Thyroid gland (tissue), 4 donors: ENCODE measurements at regions not wholly inside any gene's neighbourhood (a gene's known extent, or its start where the extent isn't known, plus 50 kb on each side); places are given as distances from the start of the nearest gene placed in this dataset.

Experiments
- DNase-seq, 2 donors: peaks; one replicate each; pipeline ENCODE4 v3.0.0-alpha.2; 2019
- H3K27ac ChIP-seq, 3 donors: fragments of 200-600 bp; sonication (generic); 1 replicate in 2 of 3; 2 replicates in 1 of 3; pipeline ENCODE4 v1.5.1; 2016 to 2019; ENCODE audit warnings: mild to moderate bottlenecking in 1 of 3, moderate library complexity in 1 of 3
- H3K27me3 ChIP-seq: fragments of 200-600 bp; sonication (generic); one replicate; pipeline ENCODE4 v1.5.1; 2019
- H3K36me3 ChIP-seq, 2 donors: fragments of 200-600 bp; sonication (generic); one replicate each; pipeline ENCODE4 v1.5.1; 2016 to 2019
- H3K4me1 ChIP-seq, 2 donors: fragments of 200-600 bp; sonication (generic); one replicate each; pipeline ENCODE4 v1.5.1; 2017 to 2019
- H3K4me3 ChIP-seq, 3 donors: fragments of 200-600 bp; sonication (generic); replicated peaks in 1 of 3; 1 replicate in 2 of 3; 2 replicates in 1 of 3; pipeline ENCODE4 v1.5.1; 2016; ENCODE audit warnings: mild to moderate bottlenecking in 1 of 3
- H3K9me3 ChIP-seq: fragments of 200-600 bp; sonication (generic); one replicate; pipeline ENCODE4 v1.5.1; 2017
- CTCF ChIP-seq, 6 experiments: fragments of 200-600 bp in 3 of 6; fragments of 450-650 bp in 3 of 6; sonication (generic) in 3 of 6; IDR thresholded peaks; one replicate each; pipeline ENCODE4 v1.5.1; 2016 to 2019; ENCODE audit warnings: antibody characterized with exemption in 6 of 6, mild to moderate bottlenecking in 2 of 6, inconsistent platforms in 1 of 6, moderate library complexity in 1 of 6
- POLR2A ChIP-seq, 2 donors: fragments of 450-650 bp; IDR thresholded peaks; one replicate each; pipeline ENCODE4 v1.6.1; 2017; ENCODE audit warnings: antibody characterized with exemption in 2 of 2, mild to moderate bottlenecking in 2 of 2, moderate library complexity in 1 of 2
- WGBS, 2 donors: methylation state at CpG; one replicate each; pipeline ENCODE4 v1.1.5; 2017; 5-methylcytosine and 5-hydroxymethylcytosine counted together
- intact Hi-C: fragments of 100-400 bp; cut with DNase I; formaldehyde crosslinking; loops from one replicate; pipeline ENCODE4 v1.15.1; 2023

DNA sequence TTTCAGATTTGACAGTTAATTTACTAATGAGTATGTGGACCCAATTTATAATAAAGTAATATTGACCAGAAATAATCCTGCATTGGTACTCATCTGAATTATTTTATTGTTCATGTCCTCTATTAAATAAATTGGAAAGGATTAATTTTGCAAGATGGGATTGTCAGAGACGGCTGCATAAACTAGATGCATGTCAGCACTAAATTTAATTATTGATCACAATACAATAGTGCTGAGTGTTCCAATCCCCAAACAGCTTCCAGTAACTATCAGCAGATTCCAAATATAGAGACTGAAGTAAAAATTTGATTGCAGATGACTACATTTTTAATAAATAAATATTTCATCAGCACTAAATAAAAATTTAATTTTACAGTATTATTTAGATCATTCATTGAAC lies 387.2 kb downstream of the GRB14 start:
- TF ChIP-seq POLR2A (IDR thresholded peaks at IDR 0.05) (no peak), CTCF (IDR thresholded peaks at IDR 0.05) (no peak)
- WGBS, 2 donors = 91% methylated on average over 1 of the region's 1 CpG
- Histone ChIP-seq H3K27me3 (no peaks in the 10 kb centered on the region), H3K27ac (no peak overlapping the region), H3K4me1 (no peaks in the 10 kb centered on the region), H3K9me3 (no peaks in the 10 kb centered on the region), H3K36me3 (no peaks in the 10 kb centered on the region), H3K4me3 (no peak overlapping the region)
- no peak for DNase-seq
- intact Hi-C loops = no loop called here

GRCh38 chr2:164224007-164224406 lies 397.3 kb downstream of the GRB14 start:
- Histone ChIP-seq H3K27ac (no peak overlapping the region), H3K27me3 (no peaks in the 10 kb centered on the region), H3K4me1 (no peaks in the 10 kb centered on the region), H3K36me3 (no peaks in the 10 kb centered on the region), H3K4me3 (no peak overlapping the region), H3K9me3 (no peaks in the 10 kb centered on the region)
- TF ChIP-seq CTCF (IDR thresholded peaks at IDR 0.05) = no peak
- no peak for TF ChIP-seq POLR2A (IDR thresholded peaks at IDR 0.05)
- intact Hi-C loops = no loop called here
- no peak for DNase-seq

- 89 to 94% methylated on average over 2 of the region's 2 CpGs for WGBS, 2 donors
- H3K27ac ChIP-seq = no peak overlapping the region
- H3K4me1 ChIP-seq = no peaks in the 10 kb centered on the region
- intact Hi-C loops = no loop called here
- TF ChIP-seq POLR2A (IDR thresholded peaks at IDR 0.05) (no peak), CTCF (IDR thresholded peaks at IDR 0.05) (no peak)
- H3K36me3 ChIP-seq = no peaks in the 10 kb centered on the region
- DNase-seq = no peak
- H3K4me3 ChIP-seq = no peak overlapping the region
- no peaks in the 10 kb centered on the region for H3K27me3 ChIP-seq
- no peaks in the 10 kb centered on the region for H3K9me3 ChIP-seq
Observed at GRCh38 chr2:164221473-164221872, 399.8 kb downstream of the GRB14 start.

GRCh38 chr2:164220265-164220664 lies 401.0 kb downstream of the GRB14 start:
- no peak overlapping the region for H3K4me3 ChIP-seq
- DNase-seq = no peak
- H3K27ac ChIP-seq = no peak overlapping the region
- H3K36me3 ChIP-seq = no peaks in the 10 kb centered on the region
- H3K27me3 ChIP-seq = no peaks in the 10 kb centered on the region
- peak in 1 of 6 experiments; percentile 9 for TF ChIP-seq CTCF (IDR thresholded peaks at IDR 0.05)
- TF ChIP-seq POLR2A (IDR thresholded peaks at IDR 0.05) = no peak
- no peaks in the 10 kb centered on the region for H3K4me1 ChIP-seq
- intact Hi-C loops = no loop called here
- 78 to 82% methylated on average over 4 of the region's 4 CpGs for WGBS, 2 donors
- no peaks in the 10 kb centered on the region for H3K9me3 ChIP-seq

DNA sequence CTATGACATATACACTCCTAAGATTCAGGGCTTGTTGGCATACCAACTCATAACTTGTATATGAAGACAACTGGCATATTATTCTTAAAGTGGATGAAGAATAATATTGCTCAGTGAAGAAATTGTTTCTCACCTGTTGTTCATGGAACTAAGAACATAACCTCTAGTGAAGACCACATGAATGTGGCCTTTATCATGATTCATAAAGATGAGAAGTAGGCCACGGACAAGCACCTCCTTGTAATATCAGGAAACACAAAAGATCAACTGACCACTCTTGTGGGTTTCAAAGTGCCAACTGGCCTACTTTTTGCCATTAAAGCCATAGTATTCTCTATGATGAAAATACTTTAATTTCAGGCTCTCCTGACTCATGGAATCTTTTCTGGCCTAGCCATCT lies 407.4 kb downstream of the GRB14 start:
- Histone ChIP-seq H3K27me3 (no peaks in the 10 kb centered on the region), H3K36me3 (no peaks in the 10 kb centered on the region), H3K9me3 (no peaks in the 10 kb centered on the region), H3K4me3 (no peak overlapping the region), H3K4me1 (no peaks in the 10 kb centered on the region), H3K27ac (no peak overlapping the region)
- WGBS, 2 donors = 86 to 88% methylated on average over 1 of the region's 1 CpG
- TF ChIP-seq CTCF (IDR thresholded peaks at IDR 0.05) (no peak), POLR2A (IDR thresholded peaks at IDR 0.05) (no peak)
- intact Hi-C loops = no loop called here
- no peak for DNase-seq
